Ovary (tissue), 3 donors: ENCODE measurements at regions not wholly inside any gene's neighbourhood (a gene's known extent, or its start where the extent isn't known, plus 50 kb on each side); places are given as distances from the start of the nearest gene placed in this dataset.

ENCODE experiments used
- EP300 ChIP-seq: sonication (generic); formaldehyde crosslinking; IDR thresholded peaks from one replicate; pipeline ENCODE4 v1.6.1; 2017; ENCODE audit warnings: antibody characterized with exemption
- POLR2A ChIP-seq: fragments of 450-650 bp; IDR thresholded peaks from one replicate; pipeline ENCODE4 v1.6.1; 2017; ENCODE audit warnings: antibody characterized with exemption, mild to moderate bottlenecking, moderate library complexity
- TF ChIP-seq, protein P1 (sequence below), 3 donors: fragments of 450-650 bp in 2 of 3; fragments of 200-600 bp in 1 of 3; IDR thresholded peaks; one replicate each; pipeline versions ENCODE4 v1.5.1 to v1.8.0; 2016 to 2022; ENCODE audit warnings: antibody characterized with exemption in 3 of 3, mild to moderate bottlenecking in 1 of 3
- donor health status: DM: no; HTN: no; CAD: no.

DNA sequence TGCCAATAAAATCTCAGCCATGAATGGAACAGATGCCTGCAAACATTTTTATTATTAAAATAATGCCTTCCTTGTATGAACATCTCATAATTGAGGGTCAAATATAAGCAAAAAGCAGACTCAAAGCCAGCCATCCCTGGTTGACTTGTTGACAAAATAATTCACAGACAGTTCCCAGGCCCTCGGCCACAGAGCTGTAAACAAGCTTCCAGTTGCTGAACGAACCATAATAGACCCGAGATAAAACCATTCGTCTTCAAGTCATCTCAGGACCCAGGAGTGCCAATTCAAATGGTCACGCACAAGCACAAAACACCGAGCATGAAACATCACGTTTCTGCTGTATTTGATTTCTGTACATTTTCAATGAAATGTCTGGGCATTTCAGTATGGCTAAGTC lies 113.3 kb upstream of the CDYL start:
- TF ChIP-seq, protein P1, sequence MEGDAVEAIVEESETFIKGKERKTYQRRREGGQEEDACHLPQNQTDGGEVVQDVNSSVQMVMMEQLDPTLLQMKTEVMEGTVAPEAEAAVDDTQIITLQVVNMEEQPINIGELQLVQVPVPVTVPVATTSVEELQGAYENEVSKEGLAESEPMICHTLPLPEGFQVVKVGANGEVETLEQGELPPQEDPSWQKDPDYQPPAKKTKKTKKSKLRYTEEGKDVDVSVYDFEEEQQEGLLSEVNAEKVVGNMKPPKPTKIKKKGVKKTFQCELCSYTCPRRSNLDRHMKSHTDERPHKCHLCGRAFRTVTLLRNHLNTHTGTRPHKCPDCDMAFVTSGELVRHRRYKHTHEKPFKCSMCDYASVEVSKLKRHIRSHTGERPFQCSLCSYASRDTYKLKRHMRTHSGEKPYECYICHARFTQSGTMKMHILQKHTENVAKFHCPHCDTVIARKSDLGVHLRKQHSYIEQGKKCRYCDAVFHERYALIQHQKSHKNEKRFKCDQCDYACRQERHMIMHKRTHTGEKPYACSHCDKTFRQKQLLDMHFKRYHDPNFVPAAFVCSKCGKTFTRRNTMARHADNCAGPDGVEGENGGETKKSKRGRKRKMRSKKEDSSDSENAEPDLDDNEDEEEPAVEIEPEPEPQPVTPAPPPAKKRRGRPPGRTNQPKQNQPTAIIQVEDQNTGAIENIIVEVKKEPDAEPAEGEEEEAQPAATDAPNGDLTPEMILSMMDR (IDR thresholded peaks at IDR 0.05) = no peak
- TF ChIP-seq EP300 (no peak), POLR2A (no peak)
